K562 (cell line): ENCODE measurements at regions not wholly inside any gene's neighbourhood (a gene's known extent, or its start where the extent isn't known, plus 50 kb on each side); places are given as distances from the start of the nearest gene placed in this dataset.

ENCODE experiments used
- CLOCK ChIP-seq: fragments of 250-450 bp; sonication (Bioruptor Pico); IDR thresholded peaks from 2 replicates; pipeline ENCODE4 v1.4.0; 2020; ENCODE audit warnings: mild to moderate bottlenecking, moderate library complexity, borderline replicate concordance
- CUX1 ChIP-seq: fragments of 200-800 bp; sonication (Bioruptor generic); IDR thresholded peaks from 2 replicates; pipeline ENCODE4 v1.6.1; 2016; ENCODE audit warnings: missing genetic modification characterization, missing compliant biosample characterization
- DMBX1 ChIP-seq: fragments of 250-450 bp; sonication (Bioruptor Pico); IDR thresholded peaks from 2 replicates; pipeline ENCODE4 v1.8.0; 2022; ENCODE audit warnings: inconsistent platforms, mild to moderate bottlenecking, moderate library complexity, borderline replicate concordance
- HDGF ChIP-seq: fragments of 450-650 bp; IDR thresholded peaks from 2 replicates; pipeline ENCODE4 v1.6.1; 2016
- KDM4B ChIP-seq, 2 experiments: fragments of 450-650 bp in 1 of 2; sonication (generic) in 1 of 2; IDR thresholded peaks; 2 replicates each; pipeline ENCODE4 v1.6.1; 2016 to 2017; ENCODE audit warnings: borderline replicate concordance in 2 of 2, antibody characterized with exemption in 1 of 2, low read depth in 1 of 2, mild to moderate bottlenecking in 1 of 2
- MTA2 ChIP-seq: fragments of 450-650 bp; IDR thresholded peaks from 2 replicates; pipeline ENCODE4 v1.6.1; 2016; ENCODE audit warnings: low read depth
- PCBP1 ChIP-seq: fragments of 200-400 bp; formaldehyde crosslinking; IDR thresholded peaks from 2 replicates; pipeline ENCODE4 v1.6.1; 2018; ENCODE audit warnings: mild to moderate bottlenecking, low read depth, low read length; ENCODE audit not compliant: poor library complexity, severe bottlenecking
- PYGO2 ChIP-seq: fragments of 450-650 bp; IDR thresholded peaks from 2 replicates; pipeline ENCODE4 v1.6.1; 2016; ENCODE audit warnings: mild to moderate bottlenecking, missing genetic modification characterization, moderate library complexity, missing compliant biosample characterization
- RREB1 ChIP-seq: fragments of 250-450 bp; sonication (Bioruptor Pico); IDR thresholded peaks from 2 replicates; pipeline ENCODE4 v1.4.0; 2020
- SLC30A9 ChIP-seq: fragments of 250-450 bp; sonication (Bioruptor Pico); IDR thresholded peaks from 2 replicates; pipeline ENCODE4 v1.8.0; 2022; ENCODE audit warnings: mild to moderate bottlenecking, moderate library complexity
- SMARCB1 ChIP-seq: IDR thresholded peaks from 2 replicates; pipeline ENCODE4 v1.6.1; 2011; ENCODE audit warnings: improper control_type of control experiment, low read depth; ENCODE audit not compliant: insufficient read length
- ZFP1 ChIP-seq: fragments of 450-650 bp; formaldehyde crosslinking; IDR thresholded peaks from 2 replicates; pipeline ENCODE4 v1.4.0; 2020; ENCODE audit warnings: mild to moderate bottlenecking, mixed read lengths
- ZNF347 ChIP-seq: fragments of 450-650 bp; formaldehyde crosslinking; IDR thresholded peaks from 2 replicates; pipeline ENCODE4 v1.4.0; 2020; ENCODE audit warnings: low read depth, mild to moderate bottlenecking, moderate library complexity

- no peak for TF ChIP-seq CLOCK (CRISPR knock-in tag)
- no peak for TF ChIP-seq KDM4B (IDR thresholded peaks at IDR 0.05; ENCODE audit: borderline replicate concordance in 2 of 2, low read depth in 1 of 2)
- TF ChIP-seq MTA2, result no peak
- TF ChIP-seq RREB1 (CRISPR knock-in tag), result no peak
- TF ChIP-seq CUX1 (CRISPR knock-in tag), result no peak
- no peak for TF ChIP-seq PYGO2 (tag)
- TF ChIP-seq SMARCB1, result no peak
- TF ChIP-seq SLC30A9 (CRISPR knock-in tag), result no peak
- TF ChIP-seq PCBP1, result no peak
- TF ChIP-seq ZFP1 (CRISPR knock-in tag), result no peak
- TF ChIP-seq ZNF347, result no peak
- no peak for TF ChIP-seq HDGF
- TF ChIP-seq DMBX1 (CRISPR knock-in tag), result no peak
Observed at GRCh38 chr6:27547157-27548075, 74.5 kb upstream of the ZNF184 start (continued).
